GM13976 (cell line): ENCODE measurements at regions not wholly inside any gene's neighbourhood (a gene's known extent, or its start where the extent isn't known, plus 50 kb on each side); places are given as distances from the start of the nearest gene placed in this dataset.
"Not testable (repeated sequence)": the region's sequence is repeated elsewhere in the genome, so short reads cannot be mapped to it uniquely, and the experiment has no call there.

ENCODE experiments used
- DNase-seq: peaks from one replicate; pipeline ENCODE4 v3.0.0; 2012; ENCODE audit warnings: low spot score
- CTCF ChIP-seq: IDR thresholded peaks from 2 replicates; pipeline ENCODE4 v1.5.1; 2012; ENCODE audit warnings: borderline replicate concordance, mild to moderate bottlenecking; ENCODE audit not compliant: insufficient read depth; ENCODE audit errors: extremely low read depth, missing control alignments, control extremely low read depth
- in situ Hi-C: fragments of 300-500 bp; cut with MboI; formaldehyde crosslinking; loops from one replicate; pipeline ENCODE4 v1.12.0; 2022; ENCODE audit warnings: low sequenced_read_pairs, mixed read lengths, inconsistent platforms; ENCODE audit not compliant: unreplicated experiment

- TF ChIP-seq CTCF, result no peak
- DNase-seq, result no peak
- in situ Hi-C loops, result no loop called here
These were observed 78.7 kb upstream of the PNPT1 start for GRCh38 chr2:55772109-55772980.

GRCh38 chr2:55771612-55772011, 78.0 kb upstream of the PNPT1 start:
- TF ChIP-seq CTCF, result no peak
- in situ Hi-C loops, result no loop called here
- DNase-seq, result no peak

GRCh38 chr2:55768991-55769390, 75.3 kb upstream of the PNPT1 start:
- in situ Hi-C loops, result no loop called here
- no peak for TF ChIP-seq CTCF
- no peak for DNase-seq

- DNase-seq, result no peak
- in situ Hi-C loops, result no loop called here
- TF ChIP-seq CTCF, result no peak
These were observed 73.3 kb upstream of the PNPT1 start for GRCh38 chr2:55766947-55767346.

GRCh38 chr2:55765708-55766107, 72.1 kb upstream of the PNPT1 start:
- DNase-seq, in situ Hi-C loops: not testable (repeated sequence)

GRCh38 chr2:55763721-55764120, 70.1 kb upstream of the PNPT1 start:
- no peak for DNase-seq
- no peak for TF ChIP-seq CTCF
- in situ Hi-C loops, result no loop called here

- DNase-seq, result no peak
- in situ Hi-C loops, result no loop called here
- TF ChIP-seq CTCF, result no peak
These were observed 67.9 kb upstream of the PNPT1 start for GRCh38 chr2:55761526-55761925.
